Effector CD8-positive, alpha-beta T cell (primary cell): ENCODE measurements at regions not wholly inside any gene's neighbourhood (a gene's known extent, or its start where the extent isn't known, plus 50 kb on each side); places are given as distances from the start of the nearest gene placed in this dataset.

ENCODE experiments used
- DNase-seq: peaks from one replicate; lab custom pipeline; 2025; lab: John Stamatoyannopoulos, UW

DNA sequence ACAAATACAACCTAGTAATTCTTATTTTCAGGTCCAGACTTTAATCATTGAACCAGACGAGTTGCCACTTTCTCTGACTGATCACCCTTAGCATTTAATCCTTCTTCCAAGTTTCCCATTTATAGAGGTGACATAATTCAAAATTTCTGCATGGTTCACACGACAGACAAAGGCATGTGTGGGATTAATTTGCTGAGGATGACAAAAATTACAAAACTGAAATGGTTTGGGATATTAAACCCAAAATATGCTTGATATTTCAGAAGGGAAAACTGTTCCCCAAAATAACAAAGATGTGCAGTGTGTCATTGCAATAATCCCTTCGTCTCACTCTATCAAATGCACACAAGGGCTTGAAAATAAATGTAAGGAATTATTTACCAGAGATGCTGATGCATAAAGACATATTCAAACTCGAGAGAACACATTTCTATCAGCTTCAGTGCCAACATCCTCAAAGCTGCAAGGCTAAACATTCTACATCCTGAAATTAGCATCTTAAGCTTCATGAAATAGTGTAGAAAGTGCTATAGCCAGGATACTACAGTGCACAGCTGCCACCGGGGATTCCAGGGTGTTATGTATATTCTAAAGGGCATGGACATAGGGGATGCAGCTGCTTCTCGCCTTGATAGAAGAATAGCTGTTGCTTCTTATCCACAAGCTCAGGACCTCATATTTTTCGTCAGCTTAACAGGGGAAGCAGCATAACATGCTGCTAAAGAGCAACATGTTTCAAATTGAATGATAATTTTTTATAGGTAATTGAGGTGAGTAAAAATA lies 198.7 kb upstream of the SLITRK1 start:
- no peak for DNase-seq

DNA sequence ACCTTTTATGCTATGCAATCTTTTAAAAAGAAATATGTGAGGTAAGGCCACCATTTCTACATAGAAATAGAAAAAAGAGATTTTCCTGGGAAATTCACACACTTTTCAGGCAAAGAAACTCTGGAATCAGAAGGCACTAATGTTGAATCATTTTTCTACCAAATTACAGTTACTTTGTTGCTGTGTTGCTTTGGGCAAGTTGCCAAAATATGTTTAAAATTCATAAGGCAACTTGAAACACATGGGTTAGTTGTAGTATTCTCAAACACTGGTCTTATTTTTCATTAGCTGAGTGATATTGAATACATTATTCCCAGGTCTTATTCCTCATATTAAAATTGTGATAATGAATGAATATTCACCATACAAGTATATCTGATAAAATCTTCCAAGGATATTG lies 195.0 kb upstream of the SLITRK1 start:
- no peak for DNase-seq

DNA sequence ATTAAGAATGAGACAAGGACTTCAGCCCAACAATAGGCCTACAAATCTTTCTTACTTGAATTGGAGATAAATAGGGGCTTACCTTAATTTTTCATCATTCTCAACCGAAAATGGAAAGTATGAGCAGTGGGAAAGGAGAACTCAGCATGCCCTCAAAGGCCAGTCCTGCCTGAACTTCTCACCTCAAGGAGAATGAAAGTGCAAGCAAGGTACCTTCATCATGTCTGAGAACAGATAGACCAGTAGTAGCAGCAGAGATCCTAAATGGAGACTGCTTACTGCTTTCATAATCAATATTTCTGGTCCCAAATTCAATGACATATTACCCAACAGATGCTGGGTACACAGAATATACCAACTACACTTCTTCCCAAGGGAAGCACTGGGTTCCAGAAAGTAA lies 194.0 kb upstream of the SLITRK1 start:
- DNase-seq: no peak

DNA sequence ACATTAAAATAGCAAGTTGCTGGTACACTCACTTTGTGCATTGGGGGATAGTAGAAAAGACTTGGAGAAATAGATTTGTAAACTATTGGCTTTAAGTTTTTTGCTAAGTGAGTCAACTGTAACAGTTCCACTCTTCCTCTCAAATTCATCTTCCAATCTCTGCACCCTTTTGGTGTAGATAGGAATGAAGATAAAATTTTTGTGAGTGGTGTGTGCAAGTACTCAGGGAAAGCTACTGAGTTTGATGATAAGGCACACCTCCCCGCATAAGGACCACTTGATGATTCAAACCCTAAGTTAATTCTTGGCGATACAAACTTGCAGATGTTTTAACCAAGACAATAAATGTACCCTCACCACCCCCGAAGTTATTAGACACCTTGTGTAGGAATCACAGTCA lies 168.3 kb upstream of the SLITRK1 start:
- DNase-seq: no peak

DNA sequence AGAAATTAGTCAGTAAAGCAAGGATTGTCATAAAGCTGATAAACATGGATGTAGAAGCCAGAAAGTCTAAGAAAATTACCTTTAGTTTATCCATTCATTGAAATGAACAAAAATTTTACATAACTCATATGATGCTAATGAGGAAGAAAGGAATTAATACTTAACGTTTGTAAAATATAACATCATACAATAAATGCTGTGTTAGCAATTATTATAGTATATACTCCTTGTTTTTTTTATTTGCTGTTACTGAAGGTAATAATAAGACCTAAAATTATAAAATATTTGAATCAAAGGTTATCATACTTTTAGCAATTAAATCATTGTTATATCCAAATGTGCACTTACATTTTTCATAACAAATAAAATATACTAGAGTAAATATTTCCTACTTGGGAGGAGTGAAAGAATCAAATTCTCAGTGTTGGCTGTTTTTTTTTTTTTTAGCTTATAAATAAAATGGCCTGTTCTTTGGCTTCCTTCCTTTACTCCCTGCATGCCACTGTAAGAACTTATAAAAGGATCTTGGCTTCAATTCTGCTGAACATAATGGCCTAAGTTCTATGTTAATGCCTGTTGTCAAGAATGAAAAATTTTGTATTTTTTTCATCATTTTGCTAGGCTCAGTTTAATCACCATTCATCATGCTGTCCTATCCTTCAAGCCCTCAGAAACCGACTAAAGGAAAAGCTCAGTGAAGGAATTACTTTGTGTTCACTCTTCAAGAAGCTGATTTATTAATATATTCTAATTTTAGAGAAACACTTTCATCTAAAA lies 167.4 kb upstream of the SLITRK1 start:
- no peak for DNase-seq

DNA sequence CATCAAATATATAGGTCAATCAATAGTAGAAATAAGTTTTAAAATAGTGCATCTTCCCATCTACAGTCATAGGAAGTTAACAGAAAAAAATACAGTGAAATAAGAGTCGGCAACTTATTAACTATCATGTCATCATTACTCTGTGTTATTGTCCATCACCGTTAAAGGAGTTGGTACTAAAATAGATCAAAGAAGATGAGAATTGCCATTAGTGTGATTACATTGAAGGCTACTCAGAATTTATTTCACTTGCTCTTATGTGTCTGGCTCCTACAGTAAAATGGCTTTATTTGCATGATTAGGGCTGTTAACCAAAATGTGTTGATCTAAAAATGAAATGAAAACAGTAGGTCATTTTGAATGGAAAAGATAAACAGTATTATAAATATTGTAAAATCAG lies 162.5 kb upstream of the SLITRK1 start:
- DNase-seq: no peak

DNA sequence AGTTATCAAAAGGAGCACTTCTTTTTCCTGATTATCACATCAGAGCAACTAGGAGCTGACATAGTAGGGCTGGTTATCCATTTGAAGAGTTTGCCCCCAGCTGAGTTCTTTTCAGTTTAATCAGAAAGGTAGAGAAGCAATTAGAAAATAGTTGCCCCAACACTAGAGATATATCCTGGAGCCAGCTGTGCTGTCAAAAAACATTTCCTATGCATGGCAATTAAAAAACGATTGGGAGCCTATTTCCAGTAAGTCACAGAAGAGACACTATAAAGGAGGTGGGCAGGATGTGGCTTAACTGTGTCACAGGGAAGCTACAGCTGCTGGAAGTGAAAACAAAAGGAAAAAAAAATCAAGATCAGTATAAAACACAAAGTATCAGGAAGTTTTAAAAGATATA lies 155.7 kb upstream of the SLITRK1 start:
- no peak for DNase-seq

DNA sequence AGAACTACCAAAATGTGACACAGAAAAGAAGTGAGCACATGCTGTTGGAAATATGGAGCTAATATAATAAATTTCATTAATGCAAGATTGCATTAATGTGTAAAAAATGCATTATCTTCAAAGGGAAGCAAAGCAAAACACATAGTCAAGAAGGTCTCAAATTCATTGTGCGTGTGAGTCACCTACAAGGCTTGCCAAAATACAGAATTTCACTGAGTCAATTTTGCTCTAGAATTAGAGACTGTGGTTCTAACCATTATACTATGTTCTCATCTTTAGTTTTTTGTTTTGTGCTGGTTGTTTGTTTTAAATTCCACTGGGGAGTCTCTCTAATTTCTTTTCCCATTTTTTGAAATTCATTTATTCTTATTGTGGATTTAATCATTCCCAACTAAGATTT lies 149.8 kb upstream of the SLITRK1 start:
- DNase-seq: no peak

DNA sequence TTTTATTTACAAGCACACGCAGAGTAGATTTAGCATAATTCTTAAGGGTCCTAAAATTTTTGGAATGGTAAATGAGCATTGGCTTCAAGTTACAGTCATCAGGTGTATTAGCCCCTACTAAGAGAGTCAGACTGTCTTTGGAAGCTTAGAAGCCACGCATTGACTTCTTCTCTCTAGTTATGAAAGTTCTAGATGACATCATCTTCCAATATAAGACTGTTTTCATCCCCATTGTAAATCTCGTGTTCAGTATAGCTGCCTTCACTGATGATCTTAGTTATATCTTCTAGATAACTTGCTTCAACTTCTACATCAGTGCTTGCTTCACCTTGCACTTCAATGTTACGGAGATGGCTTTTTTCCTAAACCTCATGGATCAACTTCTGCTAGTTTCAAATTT lies 148.8 kb upstream of the SLITRK1 start:
- no peak for DNase-seq

DNA sequence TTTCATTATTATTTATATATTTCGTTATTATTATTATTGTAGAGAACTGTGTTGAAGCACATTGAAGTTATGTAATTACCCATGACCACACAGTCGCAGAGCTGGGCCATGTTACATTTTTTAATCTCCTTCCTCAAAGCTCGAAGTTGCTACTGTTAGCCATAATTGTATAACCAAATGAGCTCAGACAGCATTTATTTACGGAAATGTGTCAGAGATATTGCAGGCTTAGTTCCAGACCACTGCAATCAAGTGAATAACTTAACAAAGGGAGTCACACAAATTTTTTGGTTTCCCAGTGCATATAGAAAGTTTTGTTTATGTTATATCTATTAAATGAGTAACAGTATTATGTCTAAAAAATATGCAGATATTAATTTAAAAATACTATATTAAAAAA lies 147.1 kb upstream of the SLITRK1 start:
- DNase-seq: no peak

DNA sequence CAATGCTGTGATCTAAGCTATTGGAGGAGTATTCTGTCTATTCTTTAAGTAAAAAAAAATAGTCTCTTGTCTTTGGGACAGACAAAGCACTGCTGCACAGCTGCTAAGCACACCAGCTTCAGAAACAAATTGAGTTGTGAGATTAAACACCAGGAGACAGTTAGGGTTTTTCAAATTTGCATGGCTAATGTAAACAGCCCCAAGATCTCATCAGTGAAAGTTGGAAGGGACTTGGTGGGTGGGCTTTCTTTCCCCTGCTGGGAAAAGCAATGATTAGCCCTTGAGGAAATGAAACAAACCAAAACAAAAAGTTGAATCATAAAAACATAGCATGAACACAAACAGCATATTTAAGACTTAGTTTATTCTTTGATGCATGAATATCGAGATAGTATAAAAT lies 143.6 kb upstream of the SLITRK1 start:
- DNase-seq: no peak

DNA sequence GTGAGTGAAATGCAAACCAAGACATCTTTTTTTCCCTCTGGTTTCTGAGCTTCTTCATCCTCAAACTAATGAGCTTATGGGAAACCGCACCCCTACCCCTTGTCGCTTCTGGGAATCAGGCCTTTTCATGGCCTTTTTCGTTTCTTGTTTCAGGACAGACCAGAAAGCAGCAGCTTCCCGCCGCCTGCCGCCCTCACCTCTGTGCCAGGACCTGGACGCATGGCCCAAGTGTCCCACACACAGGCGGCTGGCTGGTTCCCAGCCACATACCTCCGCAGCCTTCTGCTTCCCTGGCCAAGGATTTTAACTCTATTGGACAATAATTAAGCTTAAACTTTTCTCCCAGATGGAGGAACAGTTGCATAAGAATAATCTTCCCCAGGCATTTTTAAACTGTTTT lies 114.1 kb upstream of the SLITRK1 start:
- DNase-seq: no peak

DNA sequence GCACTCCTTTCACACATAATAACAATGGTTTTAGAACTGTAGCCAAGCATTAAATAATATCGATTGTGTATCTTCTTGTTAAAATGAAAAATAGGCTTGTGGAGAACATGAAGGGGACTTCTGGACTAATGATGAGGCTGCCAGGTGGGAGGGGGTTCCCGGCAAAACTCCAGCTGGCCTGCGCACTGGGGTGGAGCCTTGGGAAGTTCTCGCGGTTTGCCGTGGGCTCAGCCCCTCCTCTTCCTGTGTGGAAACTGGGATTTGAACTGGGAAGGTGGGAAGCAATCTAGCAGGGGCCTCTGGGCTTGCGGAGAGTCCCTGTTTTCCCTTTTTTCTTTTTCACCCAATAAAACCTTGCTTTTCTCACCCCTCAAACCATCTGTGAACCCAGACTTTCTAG lies 113.7 kb upstream of the SLITRK1 start:
- DNase-seq: no peak

DNA sequence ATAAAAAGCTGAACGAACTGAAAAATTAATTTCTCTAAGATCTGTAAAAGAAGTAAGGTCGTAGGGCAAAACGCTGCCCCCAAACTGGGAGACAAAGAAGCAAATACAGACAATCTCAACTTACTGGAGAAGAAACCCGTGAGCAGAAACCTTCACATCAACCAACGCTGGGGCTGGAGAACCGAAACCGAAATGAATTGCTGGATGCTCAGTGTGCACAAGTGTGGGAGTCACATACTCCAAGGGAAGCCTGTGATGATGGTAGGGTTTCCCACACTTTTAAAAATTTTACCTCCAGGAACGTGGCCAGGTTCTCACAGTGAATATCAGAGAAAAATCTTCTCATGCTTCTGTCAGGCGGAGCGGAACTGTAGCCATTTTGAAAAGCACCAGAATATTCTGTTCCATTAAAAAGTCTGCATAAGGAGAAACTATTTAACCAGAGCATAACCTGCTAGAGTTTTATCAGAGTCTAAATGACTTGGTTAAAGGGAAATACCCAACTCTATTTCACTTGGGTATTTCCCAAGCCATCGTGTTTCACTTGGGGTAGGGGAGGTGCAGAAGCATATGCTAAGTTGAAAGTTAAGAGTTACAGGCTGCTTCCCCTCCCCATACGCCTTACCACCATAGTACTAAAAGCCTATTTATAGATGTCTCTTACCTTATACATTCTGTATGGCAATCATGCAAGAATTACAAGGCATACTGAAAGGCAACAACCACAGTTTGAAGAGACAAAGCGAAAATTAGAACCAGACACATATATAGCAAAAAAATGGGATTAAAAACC lies 110.5 kb upstream of the SLITRK1 start:
- no peak for DNase-seq

DNA sequence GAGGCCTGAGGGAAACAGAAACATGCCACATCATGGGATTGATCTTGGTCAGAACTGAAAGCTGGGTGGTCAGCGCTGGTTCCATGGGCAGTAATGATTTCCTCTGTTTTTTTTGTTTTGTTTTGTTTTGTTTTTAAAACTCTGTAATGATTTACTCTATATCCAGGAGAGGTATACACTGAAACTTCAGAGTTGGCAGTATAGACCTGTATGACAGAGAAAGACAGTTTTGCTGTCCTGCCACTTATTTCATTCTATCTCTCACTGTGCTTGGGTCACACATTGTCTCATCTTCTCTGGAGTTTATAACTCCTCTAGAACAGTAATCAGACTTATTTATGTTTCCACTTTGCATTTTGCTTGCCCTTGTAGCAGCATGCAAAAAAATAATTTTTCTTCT lies 105.1 kb upstream of the SLITRK1 start:
- DNase-seq: no peak

DNA sequence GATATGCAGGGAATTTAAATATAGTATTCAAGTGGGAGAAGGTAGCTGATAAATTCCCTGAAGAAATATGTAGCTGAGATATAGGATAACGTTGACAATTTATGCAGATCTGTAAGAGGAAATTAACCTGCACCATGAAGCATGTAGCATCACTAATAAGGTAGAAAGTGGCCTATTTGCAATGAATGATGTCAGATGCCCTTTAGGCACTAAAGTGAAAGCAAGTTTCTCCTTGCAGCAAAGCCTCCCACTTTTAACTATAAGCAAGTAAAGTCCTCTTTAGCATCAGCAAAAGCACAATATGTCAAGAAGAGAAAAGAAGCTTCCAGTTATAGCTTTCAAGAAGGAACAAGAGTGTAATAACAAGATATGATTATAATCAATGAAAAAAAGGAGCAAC lies 102.5 kb upstream of the SLITRK1 start:
- DNase-seq: no peak

DNA sequence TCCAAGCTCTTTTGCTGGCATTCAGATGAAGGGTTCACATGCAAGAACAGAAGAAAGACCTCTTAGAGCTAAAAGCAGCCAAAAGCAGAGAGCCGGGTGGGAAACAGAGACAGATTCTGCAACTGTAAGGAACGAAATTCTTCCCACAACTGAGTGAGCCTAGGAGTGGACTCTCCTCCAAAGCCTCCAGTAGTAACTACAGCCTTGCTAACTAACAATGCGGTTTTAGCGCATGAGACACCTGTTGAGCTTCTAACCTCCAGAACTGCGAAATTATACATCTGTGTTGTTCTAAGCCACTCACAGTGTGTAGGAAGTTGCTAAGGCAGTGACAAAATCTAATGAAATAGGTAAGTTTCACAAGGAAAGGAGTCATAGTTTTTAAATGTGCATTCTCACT lies 98.1 kb upstream of the SLITRK1 start:
- DNase-seq: no peak

DNA sequence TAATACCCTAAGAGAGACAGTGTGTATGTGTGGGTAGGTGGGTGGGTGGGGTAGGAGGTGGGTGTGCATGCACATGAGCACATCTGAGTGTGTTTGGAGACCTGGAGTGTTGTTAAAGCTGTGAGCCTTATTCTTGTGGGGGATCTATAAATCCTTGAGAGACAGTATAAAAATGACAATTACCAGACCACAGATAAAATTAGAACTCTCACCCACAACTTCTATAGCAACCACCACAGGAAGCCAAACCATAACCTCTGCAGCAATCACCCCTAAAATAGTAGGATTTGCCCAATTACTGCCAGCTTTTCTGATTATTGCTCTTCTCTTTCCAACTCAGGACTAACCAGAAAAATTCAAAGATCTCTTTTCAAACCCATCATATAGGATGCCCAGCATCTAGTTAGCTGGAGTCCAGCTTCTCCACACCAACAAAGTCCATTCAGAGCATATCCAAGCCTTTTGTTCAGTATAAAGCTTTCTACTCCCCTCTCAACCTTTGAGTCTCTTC lies 93.4 kb upstream of the SLITRK1 start:
- DNase-seq: no peak

DNA sequence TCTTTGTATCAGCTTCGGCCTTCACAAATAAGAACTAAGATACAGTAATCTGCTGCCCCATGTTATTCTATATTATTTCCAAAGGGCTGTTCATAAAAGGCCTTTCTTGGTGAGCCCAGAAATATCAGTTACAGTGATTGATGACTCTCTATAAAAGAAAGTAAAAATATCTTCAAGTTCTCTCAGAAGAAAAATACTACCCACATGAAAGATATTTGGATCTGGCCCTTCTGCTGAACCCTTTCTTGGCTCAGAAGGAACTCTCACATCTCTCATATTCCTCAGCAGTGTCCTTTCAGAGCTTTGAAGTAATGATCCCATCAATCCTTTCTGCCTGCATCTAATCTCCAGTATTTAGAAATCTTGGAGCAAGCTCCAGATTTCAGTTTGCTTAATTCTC lies 76.3 kb upstream of the SLITRK1 start:
- DNase-seq: no peak

DNA sequence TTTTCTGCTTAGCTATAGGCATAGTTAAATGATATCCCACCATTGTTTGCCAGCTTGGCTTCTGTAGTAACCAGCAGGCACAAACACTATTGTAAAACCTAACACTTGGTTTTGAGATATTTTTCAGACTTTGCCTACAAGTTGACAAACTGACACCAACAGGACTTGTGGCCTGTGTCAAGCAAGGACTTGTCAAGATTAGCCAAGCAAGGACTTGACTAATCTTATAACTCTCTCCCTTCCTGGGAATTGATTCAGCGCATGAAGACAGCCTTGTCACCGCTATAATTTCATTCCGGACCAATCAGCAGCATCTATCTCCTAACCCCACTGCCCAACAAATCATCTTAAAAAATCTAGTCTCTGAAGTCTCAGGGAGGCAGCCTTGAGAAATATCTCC lies 72.7 kb upstream of the SLITRK1 start:
- no peak for DNase-seq

DNA sequence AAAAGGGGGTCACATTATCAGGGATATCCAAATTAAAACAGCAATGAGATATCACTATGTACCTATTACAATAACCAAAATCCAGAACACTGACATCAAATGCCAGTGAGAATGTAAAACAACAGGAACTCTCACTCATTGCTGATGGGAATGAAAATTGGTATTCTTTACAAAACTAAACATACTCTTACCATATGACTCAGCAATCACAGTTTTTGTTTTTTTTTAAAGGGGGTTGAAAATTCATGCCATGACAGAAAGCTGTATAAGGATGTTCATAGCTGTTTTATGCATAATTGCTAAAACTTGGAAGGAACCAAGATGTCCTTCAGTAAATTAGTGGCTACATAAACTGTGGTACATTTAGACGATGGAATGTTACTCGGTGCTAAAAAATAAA lies 71.6 kb upstream of the SLITRK1 start:
- DNase-seq: no peak

DNA sequence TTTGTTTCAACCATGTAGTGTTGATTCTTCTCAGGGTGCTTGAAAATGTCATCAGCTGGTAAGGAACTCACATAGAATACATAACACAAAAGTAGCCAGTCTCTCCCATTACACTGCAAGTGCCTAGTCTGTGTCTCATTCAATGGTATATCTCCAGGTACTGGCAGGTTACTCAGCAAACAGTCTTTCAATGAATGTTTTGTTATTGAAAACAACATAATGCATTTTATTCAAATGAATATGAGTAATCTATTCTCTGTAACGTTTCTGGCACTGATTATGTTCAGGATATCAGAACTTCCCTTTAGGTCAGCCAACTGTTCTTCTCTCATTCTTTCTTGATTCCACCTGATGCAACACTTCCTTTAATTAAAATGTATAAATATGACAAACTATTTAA lies 68.0 kb upstream of the SLITRK1 start:
- DNase-seq: no peak
